Loucy (cell line): ENCODE measurements at regions not wholly inside any gene's neighbourhood (a gene's known extent, or its start where the extent isn't known, plus 50 kb on each side); places are given as distances from the start of the nearest gene placed in this dataset.

Experiments used
- EZH2phosphoT487 ChIP-seq: fragments of 200-600 bp; IDR thresholded peaks from 2 replicates; pipeline ENCODE4 v1.6.1; 2018; ENCODE audit warnings: antibody characterized with exemption, mild to moderate bottlenecking, moderate library complexity, borderline replicate concordance
- TF ChIP-seq, protein P1 (sequence below): fragments of 200-600 bp; sonication (generic); conservative IDR thresholded peaks from 2 replicates; pipeline ENCODE4 v1.5.1; 2014; ENCODE audit warnings: mild to moderate bottlenecking, antibody characterized with exemption, low read length

DNA sequence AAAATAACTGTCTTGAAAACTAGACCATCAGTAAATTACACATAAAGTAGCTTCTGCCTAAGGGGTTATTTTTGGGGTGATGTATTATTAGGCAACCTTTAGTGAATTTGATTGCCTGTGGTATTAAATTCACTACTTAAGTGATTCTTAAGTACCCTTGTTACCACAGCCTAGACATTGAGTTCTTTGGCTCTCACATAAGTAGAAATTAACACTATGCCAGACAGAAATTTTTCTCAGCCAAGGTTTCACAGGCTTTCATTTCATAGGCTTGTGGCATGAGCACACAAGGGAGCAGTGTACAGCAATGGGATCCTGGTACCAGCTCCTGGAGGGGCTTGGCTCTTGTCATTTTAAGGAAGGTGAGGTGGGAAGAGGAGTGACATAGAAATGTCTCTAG is 218.5 kb downstream of the AASDHPPT start:
- TF ChIP-seq, protein P1, sequence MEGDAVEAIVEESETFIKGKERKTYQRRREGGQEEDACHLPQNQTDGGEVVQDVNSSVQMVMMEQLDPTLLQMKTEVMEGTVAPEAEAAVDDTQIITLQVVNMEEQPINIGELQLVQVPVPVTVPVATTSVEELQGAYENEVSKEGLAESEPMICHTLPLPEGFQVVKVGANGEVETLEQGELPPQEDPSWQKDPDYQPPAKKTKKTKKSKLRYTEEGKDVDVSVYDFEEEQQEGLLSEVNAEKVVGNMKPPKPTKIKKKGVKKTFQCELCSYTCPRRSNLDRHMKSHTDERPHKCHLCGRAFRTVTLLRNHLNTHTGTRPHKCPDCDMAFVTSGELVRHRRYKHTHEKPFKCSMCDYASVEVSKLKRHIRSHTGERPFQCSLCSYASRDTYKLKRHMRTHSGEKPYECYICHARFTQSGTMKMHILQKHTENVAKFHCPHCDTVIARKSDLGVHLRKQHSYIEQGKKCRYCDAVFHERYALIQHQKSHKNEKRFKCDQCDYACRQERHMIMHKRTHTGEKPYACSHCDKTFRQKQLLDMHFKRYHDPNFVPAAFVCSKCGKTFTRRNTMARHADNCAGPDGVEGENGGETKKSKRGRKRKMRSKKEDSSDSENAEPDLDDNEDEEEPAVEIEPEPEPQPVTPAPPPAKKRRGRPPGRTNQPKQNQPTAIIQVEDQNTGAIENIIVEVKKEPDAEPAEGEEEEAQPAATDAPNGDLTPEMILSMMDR: no peak
- TF ChIP-seq EZH2phosphoT487: no peak
